ENCODE measurements at regions not wholly inside any gene's neighbourhood (a gene's known extent, or its start where the extent isn't known, plus 50 kb on each side); places are given as distances from the start of the nearest gene placed in this dataset.

DNA sequence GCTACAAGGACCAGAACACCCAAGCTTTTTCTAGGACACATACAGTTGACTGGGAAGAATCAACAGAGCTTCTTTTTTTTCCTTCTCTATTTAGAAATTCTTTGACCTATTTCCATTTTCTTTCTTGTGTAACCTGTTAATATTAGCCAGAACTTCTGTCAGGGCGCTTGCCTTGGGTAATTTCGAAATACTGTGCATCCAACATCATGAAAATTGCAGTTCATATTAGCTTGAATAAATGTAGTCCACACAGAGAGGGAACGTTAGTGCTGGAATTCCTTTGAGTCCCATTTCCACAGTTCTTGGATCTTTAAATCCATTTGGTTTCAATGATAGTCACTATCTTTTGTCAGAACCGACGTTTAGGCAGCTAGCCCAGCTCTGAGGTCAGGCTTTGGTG lies 141.8 kb downstream of the MXRA5 start:
- TF ChIP-seq CTCF (IDR thresholded peaks at IDR 0.05): no peak
- no peak overlapping the region for H3K4me3 ChIP-seq
- intact Hi-C loops (cut with DNase I): no loop called here
- H3K27ac ChIP-seq: no peak overlapping the region
- H3K27me3 ChIP-seq: no peaks in the 10 kb centered on the region
- H3K36me3 ChIP-seq: no peaks in the 10 kb centered on the region
- H3K9me3 ChIP-seq: no peaks in the 10 kb centered on the region
- DNase-seq (ENCODE audit: low spot score in 2 of 2): no peak
- H3K4me1 ChIP-seq: no peaks in the 10 kb centered on the region

- TF ChIP-seq CTCF (IDR thresholded peaks at IDR 0.05): no peak
- Histone ChIP-seq H3K4me3 (no peak overlapping the region), H3K36me3 (no peaks in the 10 kb centered on the region), H3K27me3 (no peaks in the 10 kb centered on the region), H3K27ac (no peak overlapping the region), H3K4me1 (no peaks in the 10 kb centered on the region), H3K9me3 (no peaks in the 10 kb centered on the region)
- intact Hi-C loops (cut with DNase I): no loop called here
- no peak for DNase-seq (ENCODE audit: low spot score in 2 of 2)
Measured at GRCh38 chrX:3195845-3196244, 150.6 kb downstream of the MXRA5 start.

DNA sequence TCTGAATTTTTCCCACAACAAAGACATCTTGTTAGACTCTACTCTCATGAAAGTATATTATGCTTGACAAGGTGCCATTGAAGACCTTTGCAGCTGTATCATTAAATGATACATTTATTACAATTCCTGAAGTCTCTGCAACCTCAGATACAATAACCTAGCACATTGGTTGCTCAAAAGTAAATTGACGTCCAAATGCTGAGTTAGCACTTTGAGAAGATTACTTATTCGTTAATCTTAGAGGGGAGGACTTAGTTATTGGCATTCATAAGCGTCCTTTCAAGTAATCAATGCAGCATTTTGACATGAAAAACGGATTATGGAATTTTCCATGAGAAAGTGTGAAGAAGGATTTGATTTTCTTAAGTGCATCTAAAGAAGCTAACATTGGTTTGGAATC lies 151.6 kb downstream of the ARSF start:
- no peak for TF ChIP-seq CTCF (IDR thresholded peaks at IDR 0.05)
- Histone ChIP-seq H3K27ac (no peak overlapping the region), H3K9me3 (no peaks in the 10 kb centered on the region), H3K4me1 (no peaks in the 10 kb centered on the region), H3K36me3 (no peaks in the 10 kb centered on the region), H3K4me3 (no peak overlapping the region), H3K27me3 (no peaks in the 10 kb centered on the region)
- intact Hi-C loops (cut with DNase I): no loop called here
- DNase-seq (ENCODE audit: low spot score in 2 of 2): no peak

GRCh38 chrX:3191796-3192195 lies 150.5 kb downstream of the ARSF start:
- no peak for DNase-seq (ENCODE audit: low spot score in 2 of 2)
- Histone ChIP-seq H3K4me3 (no peak overlapping the region), H3K4me1 (no peaks in the 10 kb centered on the region), H3K27ac (no peak overlapping the region), H3K36me3 (no peaks in the 10 kb centered on the region), H3K9me3 (no peaks in the 10 kb centered on the region), H3K27me3 (no peaks in the 10 kb centered on the region)
- no peak for TF ChIP-seq CTCF (IDR thresholded peaks at IDR 0.05)
- intact Hi-C loops (cut with DNase I): no loop called here

DNA sequence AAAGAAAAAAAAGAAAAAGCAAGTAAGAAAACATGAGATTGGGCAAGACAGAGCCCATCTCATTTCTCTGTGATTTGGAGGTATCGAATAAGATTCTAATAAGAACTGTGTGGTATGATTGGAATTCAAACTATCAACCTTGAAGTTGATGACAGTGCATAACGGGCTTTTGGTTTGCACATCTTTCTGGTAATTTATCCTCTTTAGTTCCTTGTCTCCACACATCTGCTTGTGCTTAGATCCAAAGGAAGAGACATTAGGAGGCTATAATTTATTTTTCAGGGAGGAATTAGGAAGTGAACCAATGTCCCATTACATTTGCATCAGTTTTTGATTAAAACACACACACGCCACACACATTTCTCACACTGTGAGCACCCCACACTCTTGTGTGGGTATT lies 149.9 kb downstream of the ARSF start:
- intact Hi-C loops (cut with DNase I): no loop called here
- H3K27me3 ChIP-seq: no peaks in the 10 kb centered on the region
- no peaks in the 10 kb centered on the region for H3K9me3 ChIP-seq
- no peak for TF ChIP-seq CTCF (IDR thresholded peaks at IDR 0.05)
- no peak overlapping the region for H3K4me3 ChIP-seq
- DNase-seq (ENCODE audit: low spot score in 2 of 2): no peak
- no peaks in the 10 kb centered on the region for H3K36me3 ChIP-seq
- no peak overlapping the region for H3K27ac ChIP-seq
- H3K4me1 ChIP-seq: no peaks in the 10 kb centered on the region

DNA sequence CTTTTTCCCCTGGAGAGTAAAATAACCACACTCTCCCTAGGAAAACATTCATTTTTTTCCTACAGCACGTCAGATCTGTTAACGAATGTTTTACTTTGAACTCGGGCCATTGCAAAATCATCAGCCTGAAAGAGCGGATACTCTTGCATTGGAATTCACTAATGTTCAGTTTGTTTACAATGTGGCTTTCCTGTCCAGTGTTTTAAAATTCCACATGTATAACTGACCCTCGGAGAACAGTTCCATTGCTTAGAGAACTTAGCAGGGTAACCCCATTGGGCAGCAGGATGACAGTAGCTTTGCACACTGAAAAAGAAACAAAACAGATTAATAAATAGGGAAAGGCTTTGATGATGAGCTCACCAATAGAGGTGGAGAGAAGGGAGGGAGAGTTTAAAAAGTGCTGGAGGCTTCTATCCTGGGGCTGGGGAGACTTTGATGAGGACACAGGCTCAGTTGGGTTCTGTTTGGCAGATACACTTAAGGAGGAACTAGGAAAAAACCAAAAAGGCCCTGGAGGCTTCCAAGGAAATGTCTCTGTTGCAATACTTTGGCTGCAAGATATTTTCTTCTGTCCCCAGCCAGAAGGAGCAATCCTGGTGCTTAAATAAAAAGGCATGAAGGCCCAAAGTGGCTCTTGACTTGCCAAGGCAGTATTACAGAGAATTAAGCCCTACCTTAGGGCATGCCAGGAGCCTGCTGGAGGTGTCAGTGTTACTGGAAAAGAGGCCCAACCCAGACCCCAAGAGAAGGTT lies 143.1 kb downstream of the ARSF start:
- Histone ChIP-seq H3K27ac (no peak overlapping the region), H3K27me3 (no peaks in the 10 kb centered on the region), H3K9me3 (no peaks in the 10 kb centered on the region), H3K4me1 (no peaks in the 10 kb centered on the region), H3K4me3 (no peak overlapping the region), H3K36me3 (no peaks in the 10 kb centered on the region)
- no peak for TF ChIP-seq CTCF (IDR thresholded peaks at IDR 0.05)
- no peak for DNase-seq (ENCODE audit: low spot score in 2 of 2)
- intact Hi-C loops (cut with DNase I): no loop called here

Data from ascending aorta (tissue), 2 donors.